GM13977 (cell line): ENCODE measurements at regions not wholly inside any gene's neighbourhood (a gene's known extent, or its start where the extent isn't known, plus 50 kb on each side); places are given as distances from the start of the nearest gene placed in this dataset.
"Not testable (repeated sequence)": the region's sequence is repeated elsewhere in the genome, so short reads cannot be mapped to it uniquely, and the experiment has no call there.

ENCODE experiments used
- DNase-seq: peaks from one replicate; pipeline ENCODE4 v3.0.0; 2012; ENCODE audit warnings: low spot score
- CTCF ChIP-seq: IDR thresholded peaks from 2 replicates; pipeline ENCODE4 v1.5.1; 2012; ENCODE audit warnings: mild to moderate bottlenecking, control low read depth; ENCODE audit not compliant: insufficient read depth; ENCODE audit errors: extremely low read depth, missing control alignments
- in situ Hi-C: fragments of 300-500 bp; cut with MboI; formaldehyde crosslinking; loops from one replicate; pipeline ENCODE4 v1.12.0; 2022; ENCODE audit warnings: low sequenced_read_pairs, low pct_unique_long_range_greater_than_20kb, mixed read lengths, inconsistent platforms; ENCODE audit not compliant: unreplicated experiment

GRCh38 chr14:40229676-40230075 is 797.4 kb upstream of the FBXO33 start:
- TF ChIP-seq CTCF = no peak
- in situ Hi-C loops = no loop called here

GRCh38 chr14:40222996-40223395 is 790.8 kb upstream of the FBXO33 start:
- in situ Hi-C loops = no loop called here
- no peak for DNase-seq
- TF ChIP-seq CTCF = no peak

More at GRCh38 chr14:40229676-40230075, 797.4 kb upstream of the FBXO33 start:
- DNase-seq = no peak

GRCh38 chr14:40221428-40221827 is 789.2 kb upstream of the FBXO33 start:
- no peak for TF ChIP-seq CTCF
- in situ Hi-C loops = no loop called here
- no peak for DNase-seq

- no peak for DNase-seq
- no peak for TF ChIP-seq CTCF
- in situ Hi-C loops = no loop called here
These were observed 786.8 kb upstream of the FBXO33 start for GRCh38 chr14:40219032-40219431.

- TF ChIP-seq CTCF = no peak
- DNase-seq = no peak
These were observed 786.2 kb upstream of the FBXO33 start for GRCh38 chr14:40218282-40218941.

GRCh38 chr14:40216976-40217375 is 784.7 kb upstream of the FBXO33 start:
- TF ChIP-seq CTCF = no peak
- in situ Hi-C loops = no loop called here

More at GRCh38 chr14:40218282-40218941, 786.2 kb upstream of the FBXO33 start:
- in situ Hi-C loops = no loop called here

GRCh38 chr14:40216408-40216807 is 784.2 kb upstream of the FBXO33 start:
- DNase-seq, in situ Hi-C loops: not testable (repeated sequence)

More at GRCh38 chr14:40216976-40217375, 784.7 kb upstream of the FBXO33 start:
- no peak for DNase-seq
